Omental fat pad (tissue), 3 donors: ENCODE measurements at regions not wholly inside any gene's neighbourhood (a gene's known extent, or its start where the extent isn't known, plus 50 kb on each side); places are given as distances from the start of the nearest gene placed in this dataset.

Source experiments
- ATAC-seq: fragments of 150-250 bp; one replicate; pipeline ENCODE4 v1.9.1; 2016; ENCODE audit warnings: mild to moderate bottlenecking, moderate library complexity; ENCODE audit not compliant: low FRiP score
- DNase-seq: peaks from one replicate; pipeline ENCODE4 v3.0.0-alpha.2; 2019; ENCODE audit warnings: low spot score
- CTCF ChIP-seq, 3 donors: fragments of 450-650 bp; IDR thresholded peaks; one replicate each; pipeline ENCODE4 v1.5.1; 2016 to 2017; ENCODE audit warnings: antibody characterized with exemption in 3 of 3, mild to moderate bottlenecking in 3 of 3, moderate library complexity in 2 of 3

GRCh38 chr6:134105940-134106339 lies 53.5 kb upstream of the SLC2A12 start:
- DNase-seq (no peak), ATAC-seq (no peak)
- TF ChIP-seq CTCF (IDR thresholded peaks at IDR 0.05): no peak

GRCh38 chr6:134103006-134103405 lies 50.6 kb upstream of the SLC2A12 start:
- ATAC-seq (no peak), DNase-seq (no peak)
- TF ChIP-seq CTCF (IDR thresholded peaks at IDR 0.05): no peak
